ENCODE measurements at regions not wholly inside any gene's neighbourhood (a gene's known extent, or its start where the extent isn't known, plus 50 kb on each side); places are given as distances from the start of the nearest gene placed in this dataset.
A peak's percentile ranks its signal among the peaks of the same experiment; 100 is the strongest.

DNA sequence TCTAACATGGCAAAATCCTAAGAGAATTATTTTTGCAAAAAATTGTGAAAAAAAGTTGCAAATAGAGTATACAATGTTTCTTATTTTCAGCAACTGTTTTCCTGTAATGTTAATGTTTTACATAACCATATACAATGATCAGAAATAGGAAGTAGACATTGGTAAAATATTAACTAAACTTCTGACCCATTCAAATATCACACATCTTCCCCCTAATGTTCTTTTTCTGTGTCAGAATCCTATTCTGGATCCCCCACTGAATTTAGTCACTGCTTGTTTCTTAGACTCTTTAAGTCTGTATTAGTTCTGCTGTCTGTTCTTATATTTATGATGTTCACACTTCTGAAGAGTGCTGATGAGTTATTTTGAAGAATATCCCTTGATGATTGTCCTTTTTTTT, 62.0 kb downstream of the HFE start:
- DNase-seq (ENCODE audit: low read depth) = no peak

- peak; percentile 40 for DNase-seq (ENCODE audit: low read depth)
These were observed 65.2 kb downstream of the HFE start for GRCh38 chr6:26152226-26153101.

- DNase-seq (ENCODE audit: low read depth) = peak; percentile 52
These were observed 68.1 kb downstream of the HFE start for GRCh38 chr6:26155061-26155930.

- DNase-seq (ENCODE audit: low read depth) = peak; percentile 87
These were observed 69.0 kb downstream of the HFE start for GRCh38 chr6:26156105-26156849.

DNA sequence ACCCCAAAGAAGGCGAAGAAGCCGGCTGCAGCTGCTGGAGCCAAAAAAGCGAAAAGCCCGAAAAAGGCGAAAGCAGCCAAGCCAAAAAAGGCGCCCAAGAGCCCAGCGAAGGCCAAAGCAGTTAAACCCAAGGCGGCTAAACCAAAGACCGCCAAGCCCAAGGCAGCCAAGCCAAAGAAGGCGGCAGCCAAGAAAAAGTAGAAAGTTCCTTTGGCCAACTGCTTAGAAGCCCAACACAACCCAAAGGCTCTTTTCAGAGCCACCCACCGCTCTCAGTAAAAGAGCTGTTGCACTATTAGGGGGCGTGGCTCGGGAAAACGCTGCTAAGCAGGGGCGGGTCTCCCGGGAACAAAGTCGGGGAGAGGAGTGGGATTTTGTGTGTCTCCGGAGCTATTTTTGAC, 69.6 kb downstream of the HFE start:
- DNase-seq (ENCODE audit: low read depth) = no peak

DNA sequence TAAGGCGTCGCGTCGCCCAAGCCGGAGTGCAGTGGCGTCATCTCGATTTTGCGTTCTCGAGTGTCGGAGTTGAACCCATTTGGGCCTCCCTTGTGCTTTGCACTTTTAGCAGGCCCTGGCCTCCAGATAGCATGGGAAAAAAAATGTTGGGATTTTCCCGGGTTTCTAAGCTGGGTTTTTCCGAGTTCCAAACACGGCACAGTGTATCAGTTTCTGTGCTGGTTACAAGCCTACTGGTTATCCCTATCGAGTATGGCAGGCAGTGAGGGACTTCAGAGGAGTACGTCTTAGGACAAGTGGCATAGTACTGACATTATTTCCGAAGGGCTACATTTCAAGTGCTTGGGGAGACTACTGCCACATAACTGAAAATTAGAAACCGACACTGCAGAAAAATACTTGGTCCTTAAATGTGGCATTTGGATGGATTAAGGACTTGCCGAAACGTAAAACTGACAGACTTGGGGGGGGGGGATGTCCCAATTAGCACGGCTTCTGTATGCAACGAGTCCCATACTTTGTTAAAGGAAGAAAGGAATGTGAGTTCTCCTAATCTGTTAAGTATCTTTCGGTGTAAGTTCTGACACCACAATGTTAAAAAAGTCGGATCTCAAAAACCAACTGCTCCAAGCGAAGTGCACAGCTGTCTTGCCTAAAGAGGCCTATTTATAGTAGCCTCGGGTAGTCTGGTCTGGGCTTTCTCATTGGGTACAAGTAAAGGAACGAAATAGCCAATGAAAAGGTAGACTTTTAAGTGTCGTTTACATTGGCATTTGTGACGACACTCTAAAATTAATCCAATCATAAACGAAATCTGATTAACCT, 70.2 kb downstream of the HFE start:
- peak; percentile 85 for DNase-seq (ENCODE audit: low read depth)

DNA sequence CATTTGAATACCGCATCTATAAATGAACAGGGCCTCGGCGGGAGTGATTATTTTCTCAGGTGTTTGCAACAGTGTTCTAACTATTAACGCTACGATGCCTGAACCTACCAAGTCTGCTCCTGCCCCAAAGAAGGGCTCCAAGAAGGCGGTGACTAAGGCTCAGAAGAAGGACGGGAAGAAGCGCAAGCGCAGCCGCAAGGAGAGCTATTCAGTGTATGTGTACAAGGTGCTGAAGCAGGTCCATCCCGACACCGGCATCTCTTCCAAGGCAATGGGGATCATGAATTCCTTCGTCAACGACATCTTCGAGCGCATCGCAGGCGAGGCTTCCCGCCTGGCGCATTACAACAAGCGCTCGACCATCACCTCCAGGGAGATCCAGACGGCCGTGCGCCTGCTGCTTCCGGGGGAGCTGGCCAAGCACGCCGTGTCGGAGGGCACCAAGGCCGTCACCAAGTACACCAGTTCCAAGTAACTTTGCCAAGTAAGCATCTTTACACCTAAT, 70.9 kb downstream of the HFE start:
- DNase-seq (ENCODE audit: low read depth) = peak; percentile 99

- DNase-seq (ENCODE audit: low read depth) = peak; percentile 68
These were observed 71.5 kb downstream of the HFE start for GRCh38 chr6:26158581-26159356.

DNA sequence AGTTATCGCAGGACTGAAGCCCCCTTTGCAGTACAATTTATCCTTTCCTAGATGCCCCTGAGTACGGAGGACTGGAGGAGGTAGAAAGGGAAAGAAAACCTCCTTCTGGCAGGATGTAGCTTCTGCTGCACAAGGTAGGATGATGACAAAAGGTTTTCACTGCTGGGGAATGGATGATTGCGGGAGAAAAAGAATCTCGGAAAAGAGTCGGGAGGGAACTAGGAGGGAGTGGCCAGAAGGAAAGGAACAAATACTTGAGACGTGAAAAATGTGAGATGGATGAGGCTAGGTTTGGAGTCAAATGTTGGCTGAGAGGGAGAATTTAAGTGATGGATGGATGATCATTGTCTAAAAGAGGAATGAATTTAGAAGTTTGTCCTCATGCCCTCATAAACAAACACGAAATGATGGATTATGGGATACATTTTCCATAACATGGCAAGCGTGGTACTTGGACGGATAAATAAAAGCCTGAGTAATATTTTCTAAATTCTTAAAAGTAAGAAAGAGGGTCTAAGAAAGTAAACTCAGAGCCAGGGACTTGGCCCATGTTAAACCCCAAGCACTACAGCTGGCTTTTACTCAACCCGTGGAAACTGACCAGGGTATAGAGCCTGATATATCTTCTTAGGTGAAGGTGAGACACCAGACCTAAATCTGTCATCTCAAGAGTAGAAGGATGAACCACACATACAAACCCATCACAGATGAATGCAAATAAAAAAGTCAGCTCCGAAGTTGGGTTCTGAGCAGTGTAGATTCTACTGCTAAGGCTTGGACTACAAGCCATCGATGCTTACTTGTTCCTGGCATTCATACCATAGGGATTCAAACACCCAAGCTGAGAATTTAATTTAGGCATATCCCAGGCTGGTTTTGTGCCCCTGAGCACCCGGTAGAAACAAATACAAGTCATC, 72.4 kb downstream of the HFE start:
- DNase-seq (ENCODE audit: low read depth) = peak; percentile 68

GRCh38 chr6:26161322-26161721, 74.1 kb downstream of the HFE start:
- peak; percentile 15 for DNase-seq (ENCODE audit: low read depth)

- DNase-seq (ENCODE audit: low read depth) = no peak
These were observed 75.2 kb downstream of the HFE start for GRCh38 chr6:26162399-26162798.

- DNase-seq (ENCODE audit: low read depth) = no peak
These were observed 76.3 kb downstream of the HFE start for GRCh38 chr6:26163427-26164119.

GRCh38 chr6:26164120-26164505, 76.9 kb downstream of the HFE start:
- no peak for DNase-seq (ENCODE audit: low read depth)

DNA sequence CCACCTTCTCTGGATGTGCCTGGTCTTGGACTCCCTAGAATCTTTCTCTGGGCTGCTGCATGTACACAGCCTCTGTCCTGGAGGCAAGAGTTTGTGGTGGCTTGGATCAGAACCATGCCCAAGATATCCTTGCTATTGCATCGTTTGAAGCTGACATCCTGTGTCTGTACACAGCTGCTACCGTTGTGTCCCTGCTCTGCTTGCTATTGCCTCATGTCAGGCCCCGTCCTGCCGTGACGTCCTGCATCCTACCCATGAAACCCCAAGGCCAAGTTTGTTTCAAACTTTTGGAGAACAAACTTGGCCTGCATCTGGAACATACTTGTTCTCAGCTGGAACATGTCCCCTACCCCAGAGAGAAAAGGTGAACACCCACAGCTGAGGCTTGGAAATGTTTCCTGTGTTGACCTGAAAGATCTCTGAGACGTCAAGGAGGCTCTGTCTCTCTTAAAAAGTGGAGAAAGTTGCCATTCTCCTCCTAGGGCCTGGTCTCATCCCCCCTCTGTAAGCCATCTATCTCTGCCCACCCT, 78.1 kb downstream of the HFE start:
- no peak for DNase-seq (ENCODE audit: low read depth)

DNA sequence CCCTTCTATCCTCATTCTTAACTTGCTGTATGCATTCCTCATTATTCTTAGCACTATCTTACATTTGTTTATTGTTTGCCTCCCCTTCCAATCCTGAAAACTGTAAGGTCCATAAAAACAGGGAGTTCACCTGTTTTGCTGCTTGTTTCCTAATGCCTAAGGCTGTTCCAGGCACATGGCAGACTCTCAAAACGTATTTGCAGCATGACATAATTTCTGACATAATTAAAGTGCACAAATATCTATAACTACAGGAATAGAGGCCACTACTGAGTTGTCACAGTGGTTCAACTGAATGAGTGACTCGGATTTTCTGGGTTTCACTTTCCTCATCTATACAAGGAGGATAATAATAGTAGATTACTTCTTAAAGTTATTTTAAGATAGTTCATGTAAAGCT, 83.0 kb downstream of the HFE start:
- DNase-seq (ENCODE audit: low read depth) = no peak

DNA sequence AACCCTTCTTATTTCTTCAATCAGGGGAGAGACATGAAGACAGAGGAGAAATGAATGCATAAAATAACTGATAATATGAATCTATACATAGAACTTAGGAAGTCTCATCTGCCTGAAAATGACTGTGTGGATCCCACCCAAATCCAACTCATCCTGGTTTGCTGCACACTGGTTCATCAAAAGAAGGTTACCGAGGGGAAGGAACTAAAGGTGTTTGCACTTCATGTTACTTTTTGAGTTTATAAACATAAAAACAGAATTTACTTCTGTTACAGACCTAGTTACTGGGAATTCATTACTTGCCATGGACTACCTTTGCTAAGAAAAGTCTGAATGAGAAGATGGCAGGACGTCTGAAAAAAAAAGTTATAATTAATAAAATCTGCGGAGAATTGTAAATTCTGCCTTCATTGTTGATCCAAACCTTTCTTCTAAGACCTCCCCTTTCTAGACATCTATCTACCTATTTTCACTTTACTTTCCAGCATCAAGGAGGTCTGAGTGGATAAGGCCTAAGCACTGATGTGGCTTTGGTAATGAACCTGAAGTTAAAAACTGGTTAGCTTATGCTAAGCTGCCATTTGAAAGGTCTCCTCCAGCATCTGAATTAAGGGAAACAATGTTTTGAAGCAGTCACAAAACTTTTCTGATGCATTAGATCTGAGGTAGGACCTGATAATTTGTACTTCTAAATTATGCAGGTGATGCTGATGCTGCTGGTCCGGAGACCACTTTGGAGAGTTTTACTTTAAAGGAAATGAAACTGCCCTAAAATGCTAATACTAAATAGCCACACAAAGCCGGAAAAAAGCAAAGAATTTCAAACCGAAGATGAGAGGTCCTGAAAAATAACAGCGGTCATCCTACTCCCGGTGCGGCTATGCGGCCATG, 84.0 kb downstream of the HFE start:
- DNase-seq (ENCODE audit: low read depth) = no peak

- peak; percentile 63 for DNase-seq (ENCODE audit: low read depth)
These were observed 85.4 kb downstream of the HFE start for GRCh38 chr6:26172608-26172968.

GRCh38 chr6:26173836-26174145, 86.6 kb downstream of the HFE start:
- DNase-seq (ENCODE audit: low read depth) = no peak
